H9 (cell line): ENCODE measurements at regions not wholly inside any gene's neighbourhood (a gene's known extent, or its start where the extent isn't known, plus 50 kb on each side); places are given as distances from the start of the nearest gene placed in this dataset.

Experiments used
- DNase-seq: peaks from one replicate; pipeline ENCODE4 v3.0.0-alpha.2; 2017
- H2AFZ ChIP-seq: one replicate; pipeline ENCODE4 v1.6.1; 2013; ENCODE audit warnings: mild to moderate bottlenecking, low read length, control low read depth, moderate library complexity
- H2AK5ac ChIP-seq: 2 replicates; pipeline ENCODE4 v1.6.1; 2013; ENCODE audit warnings: low read length, control low read depth, mixed read lengths; ENCODE audit not compliant: insufficient read length
- H2BK120ac ChIP-seq: one replicate; pipeline ENCODE4 v1.6.1; 2013; ENCODE audit warnings: low read depth, mild to moderate bottlenecking, low read length, control low read depth, inconsistent platforms; ENCODE audit not compliant: poor library complexity, severe bottlenecking
- H2BK12ac ChIP-seq: 2 replicates; pipeline ENCODE4 v1.6.1; 2013; ENCODE audit warnings: low read length, control low read depth, mixed read lengths, low read depth; ENCODE audit not compliant: insufficient read length
- H2BK15ac ChIP-seq: 2 replicates; pipeline ENCODE4 v1.6.1; 2013; ENCODE audit warnings: low read depth, low read length, control low read depth
- H2BK20ac ChIP-seq: one replicate; pipeline ENCODE4 v1.6.1; 2013; ENCODE audit warnings: low read depth, mild to moderate bottlenecking, low read length, control low read depth, inconsistent platforms; ENCODE audit not compliant: poor library complexity, severe bottlenecking
- H2BK5ac ChIP-seq: 2 replicates; pipeline ENCODE4 v1.6.1; 2013; ENCODE audit warnings: low read length, control low read depth, mixed read lengths; ENCODE audit not compliant: insufficient read length
- H3K14ac ChIP-seq: 2 replicates; pipeline ENCODE4 v1.6.1; 2013; ENCODE audit warnings: low read length, control low read depth; ENCODE audit not compliant: insufficient read depth
- H3K18ac ChIP-seq: 2 replicates; pipeline ENCODE4 v1.6.1; 2013; ENCODE audit warnings: low read depth, mild to moderate bottlenecking, mixed read lengths, low read length, control low read depth; ENCODE audit not compliant: insufficient read length
- H3K23ac ChIP-seq: 2 replicates; pipeline ENCODE4 v1.6.1; 2013; ENCODE audit warnings: low read length, control low read depth, mixed read lengths, low read depth; ENCODE audit not compliant: insufficient read length
- H3K23me2 ChIP-seq: 2 replicates; pipeline ENCODE4 v1.6.1; 2013; ENCODE audit warnings: low read depth, mild to moderate bottlenecking, mixed read lengths, low read length, control low read depth; ENCODE audit not compliant: insufficient read length, poor library complexity, severe bottlenecking
- H3K27ac ChIP-seq: 2 replicates; pipeline ENCODE4 v1.5.1; 2013; ENCODE audit warnings: low read length, control low read depth, mixed read lengths, low read depth; ENCODE audit not compliant: insufficient read length
- H3K27me3 ChIP-seq: 2 replicates; pipeline ENCODE4 v1.6.1; 2013; ENCODE audit warnings: low read length, control low read depth, inconsistent platforms; ENCODE audit not compliant: insufficient read depth
- H3K4ac ChIP-seq: 2 replicates; pipeline ENCODE4 v1.6.1; 2013; ENCODE audit warnings: low read depth, mild to moderate bottlenecking, control low read depth, inconsistent platforms, low read length, moderate library complexity
- H3K4me1 ChIP-seq: 2 replicates; pipeline ENCODE4 v1.6.1; 2013; ENCODE audit warnings: low read length, control low read depth, inconsistent platforms; ENCODE audit not compliant: insufficient read depth
- H3K4me2 ChIP-seq: 2 replicates; pipeline ENCODE4 v1.6.1; 2013; ENCODE audit warnings: low read length, control low read depth, mixed read lengths; ENCODE audit not compliant: insufficient read length, insufficient read depth
- H3K56ac ChIP-seq: 2 replicates; pipeline ENCODE4 v1.6.1; 2013; ENCODE audit warnings: low read depth, mild to moderate bottlenecking, mixed read lengths, low read length, control low read depth; ENCODE audit not compliant: insufficient read length
- H3K79me1 ChIP-seq: 2 replicates; pipeline ENCODE4 v1.6.1; 2013; ENCODE audit warnings: low read depth, mild to moderate bottlenecking, moderate library complexity, low read length, control low read depth, inconsistent platforms; ENCODE audit not compliant: insufficient read depth, poor library complexity, severe bottlenecking
- H3K79me2 ChIP-seq: 2 replicates; pipeline ENCODE4 v1.6.1; 2013; ENCODE audit warnings: low read length, control low read depth, inconsistent platforms; ENCODE audit not compliant: insufficient read depth
- H3K9ac ChIP-seq: 2 replicates; pipeline ENCODE4 v1.6.1; 2013; ENCODE audit warnings: low read length, control low read depth, mixed read lengths; ENCODE audit not compliant: insufficient read length; ENCODE audit errors: extremely low read depth
- H3K9me3 ChIP-seq: one replicate; pipeline ENCODE4 v1.6.1; 2013; ENCODE audit warnings: low read depth, low read length, inconsistent platforms; ENCODE audit not compliant: control insufficient read depth
- H3T11ph ChIP-seq: one replicate; pipeline ENCODE4 v1.6.1; 2013; ENCODE audit warnings: mild to moderate bottlenecking, low read length, control low read depth, inconsistent platforms
- H4K20me1 ChIP-seq: one replicate; pipeline ENCODE4 v1.6.1; 2013; ENCODE audit not compliant: control insufficient read depth, insufficient read length, insufficient read depth
- H4K5ac ChIP-seq: 2 replicates; pipeline ENCODE4 v1.6.1; 2013; ENCODE audit warnings: low read depth, mild to moderate bottlenecking, mixed read lengths, low read length, control low read depth; ENCODE audit not compliant: insufficient read length
- H4K8ac ChIP-seq: replicated peaks from 2 replicates; pipeline ENCODE4 v1.6.1; 2013; ENCODE audit warnings: low read length, control low read depth, mixed read lengths, low read depth; ENCODE audit not compliant: insufficient read length
- H4K91ac ChIP-seq: 2 replicates; pipeline ENCODE4 v1.6.1; 2013; ENCODE audit warnings: low read depth, mild to moderate bottlenecking, moderate library complexity, mixed read lengths, low read length, control low read depth; ENCODE audit not compliant: insufficient read length
- H3K27ac Mint-ChIP-seq, 3 experiments: 2 replicates in 2 of 3; 3 replicates in 1 of 3; pipeline ENCODE4 v1.8.0; 2020 to 2021; ENCODE audit warnings: mixed read lengths in 3 of 3, mild to moderate bottlenecking in 1 of 3, moderate library complexity in 1 of 3
- H3K27me3 Mint-ChIP-seq: 2 replicates; pipeline ENCODE4 v1.8.0; 2021; ENCODE audit warnings: low read depth, mild to moderate bottlenecking, moderate library complexity, mixed read lengths
- H3K36me3 Mint-ChIP-seq, 3 experiments: 2 replicates in 2 of 3; 3 replicates in 1 of 3; pipeline ENCODE4 v1.8.0; 2020 to 2021; ENCODE audit warnings: low read depth in 3 of 3, mixed read lengths in 3 of 3; ENCODE audit not compliant: insufficient read depth in 1 of 3
- H3K4me1 Mint-ChIP-seq, 2 experiments: 2 replicates each; pipeline ENCODE4 v1.8.0; 2020; ENCODE audit warnings: mixed read lengths in 2 of 2
- H3K4me3 Mint-ChIP-seq, 2 experiments: 2 replicates in 1 of 2; 3 replicates in 1 of 2; pipeline ENCODE4 v1.8.0; 2020 to 2021; ENCODE audit warnings: mild to moderate bottlenecking in 2 of 2, mixed read lengths in 2 of 2, moderate library complexity in 1 of 2
- H3K9me3 Mint-ChIP-seq, 2 experiments: 2 replicates in 1 of 2; 3 replicates in 1 of 2; pipeline ENCODE4 v1.8.0; 2020; ENCODE audit warnings: mild to moderate bottlenecking in 2 of 2, mixed read lengths in 2 of 2, moderate library complexity in 1 of 2
- CTCF ChIP-seq: fragments of 200-600 bp; sonication (generic); conservative IDR thresholded peaks from 3 replicates; pipeline ENCODE4 v1.8.0; 2021; ENCODE audit warnings: antibody characterized with exemption, mild to moderate bottlenecking
- WGBS: extraction: QIAGEN DNeasy Blood & Tissue Kit; methylation state at CpG from one replicate; pipeline ENCODE4 v1.1.7; 2013; ENCODE audit warnings: missing lambda C conversion rate, low lambda C conversion rate, mixed read lengths; ENCODE audit not compliant: insufficient read length; ENCODE audit errors: extremely low coverage; 5-methylcytosine and 5-hydroxymethylcytosine counted together

GRCh38 chr3:106957029-106957428 lies 420.2 kb upstream of the CCDC54 start:
- H3K27ac ChIP-seq, result no peak overlapping the region
- no peaks in the 10 kb centered on the region for H3K27me3 Mint-ChIP-seq
- WGBS, result no CpG with 5 or more reads among the region's 3 CpGs

More at GRCh38 chr3:106957029-106957428, 420.2 kb upstream of the CCDC54 start:
- no peaks in the 10 kb centered on the region for H4K20me1 ChIP-seq
- no peak overlapping the region for H2BK120ac ChIP-seq
- no peak overlapping the region for H4K5ac ChIP-seq
- no peak overlapping the region for H2BK12ac ChIP-seq
- Mint-ChIP-seq H3K9me3 (peaks cover 23 to 27% of the 10 kb centered on the region in 2 experiments), H3K36me3 (peaks cover 11 to 31% (median 23%) of the 10 kb centered on the region in 3 experiments; a peak in 6 of 7 replicates), H3K27ac (no peak overlapping the region), H3K4me1 (peaks cover 0 to 2% of the 10 kb centered on the region in 2 experiments; a peak in 1 of 4 replicates), H3K4me3 (no peak overlapping the region)
- H3K79me2 ChIP-seq, result no peaks in the 10 kb centered on the region
- TF ChIP-seq CTCF, result no peak
- H3K9me3 ChIP-seq, result no peaks in the 10 kb centered on the region
- no peak overlapping the region for H3T11ph ChIP-seq
- H3K18ac ChIP-seq, result no peak overlapping the region
- H2AFZ ChIP-seq, result no peak overlapping the region
- no peak overlapping the region for H2AK5ac ChIP-seq
- H3K23me2 ChIP-seq, result no peaks in the 10 kb centered on the region
- no peak for DNase-seq
- H4K8ac ChIP-seq, result no peak overlapping the region
- H2BK15ac ChIP-seq, result no peak overlapping the region
- no peak overlapping the region for H2BK20ac ChIP-seq
- no peaks in the 10 kb centered on the region for H3K27me3 ChIP-seq
- H3K23ac ChIP-seq, result no peak overlapping the region
- no peak overlapping the region for H3K4ac ChIP-seq
- no peak overlapping the region for H3K9ac ChIP-seq
- no peaks in the 10 kb centered on the region for H3K79me1 ChIP-seq
- no peak overlapping the region for H3K4me2 ChIP-seq
- no peak overlapping the region for H3K14ac ChIP-seq
- no peak overlapping the region for H3K56ac ChIP-seq
- no peak overlapping the region for H2BK5ac ChIP-seq
- no peak overlapping the region for H4K91ac ChIP-seq
- H3K4me1 ChIP-seq, result no peaks in the 10 kb centered on the region
